ENCODE measurements at regions not wholly inside any gene's neighbourhood (a gene's known extent, or its start where the extent isn't known, plus 50 kb on each side); places are given as distances from the start of the nearest gene placed in this dataset.

- H3K4me2 ChIP-seq = no peak overlapping the region
- intact Hi-C loops (cut with micrococcal nuclease; ENCODE audit: unreplicated experiment) = no loop called here
- H3K27me3 ChIP-seq (ENCODE audit: insufficient read depth, low read depth) = no peaks in the 10 kb centered on the region
- H3K36me3 ChIP-seq (ENCODE audit: low read depth) = no peaks in the 10 kb centered on the region
- no peaks in the 10 kb centered on the region for H3F3A ChIP-seq (ENCODE audit: insufficient read depth, low read depth)
- H3K9me2 ChIP-seq (ENCODE audit: insufficient read depth) = no peaks in the 10 kb centered on the region
- no peaks in the 10 kb centered on the region for H3K4me1 ChIP-seq (replicated peaks; ENCODE audit: insufficient read depth)
- no TSS peak for BruUV-seq (replicated peaks)
- ChIA-PET POLR2A (ENCODE audit: unreplicated experiment) (no interaction called here), CTCF (no interaction called here)
- no peaks in the 10 kb centered on the region for H3K79me2 ChIP-seq (ENCODE audit: low read depth)
- no peak for TF ChIP-seq EZH2 (IDR thresholded peaks at IDR 0.05; ENCODE audit: low read depth)
- TF ChIP-seq, protein P1, sequence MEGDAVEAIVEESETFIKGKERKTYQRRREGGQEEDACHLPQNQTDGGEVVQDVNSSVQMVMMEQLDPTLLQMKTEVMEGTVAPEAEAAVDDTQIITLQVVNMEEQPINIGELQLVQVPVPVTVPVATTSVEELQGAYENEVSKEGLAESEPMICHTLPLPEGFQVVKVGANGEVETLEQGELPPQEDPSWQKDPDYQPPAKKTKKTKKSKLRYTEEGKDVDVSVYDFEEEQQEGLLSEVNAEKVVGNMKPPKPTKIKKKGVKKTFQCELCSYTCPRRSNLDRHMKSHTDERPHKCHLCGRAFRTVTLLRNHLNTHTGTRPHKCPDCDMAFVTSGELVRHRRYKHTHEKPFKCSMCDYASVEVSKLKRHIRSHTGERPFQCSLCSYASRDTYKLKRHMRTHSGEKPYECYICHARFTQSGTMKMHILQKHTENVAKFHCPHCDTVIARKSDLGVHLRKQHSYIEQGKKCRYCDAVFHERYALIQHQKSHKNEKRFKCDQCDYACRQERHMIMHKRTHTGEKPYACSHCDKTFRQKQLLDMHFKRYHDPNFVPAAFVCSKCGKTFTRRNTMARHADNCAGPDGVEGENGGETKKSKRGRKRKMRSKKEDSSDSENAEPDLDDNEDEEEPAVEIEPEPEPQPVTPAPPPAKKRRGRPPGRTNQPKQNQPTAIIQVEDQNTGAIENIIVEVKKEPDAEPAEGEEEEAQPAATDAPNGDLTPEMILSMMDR (conservative IDR thresholded peaks at IDR 0.05) = no peak
- DNase-seq = no peak
- H3K27ac ChIP-seq = no peak overlapping the region
- no peak overlapping the region for H3K4me3 ChIP-seq
- no peaks in the 10 kb centered on the region for H4K20me1 ChIP-seq (ENCODE audit: insufficient read depth)
- H2AFZ ChIP-seq = no peak overlapping the region
- H3K9me3 ChIP-seq (ENCODE audit: insufficient read depth, low read depth) = no peaks in the 10 kb centered on the region
Observed at GRCh38 chr20:11642866-11643265, 274.8 kb upstream of the BTBD3 start.

GRCh38 chr20:11646359-11646758 lies 271.3 kb upstream of the BTBD3 start:
- Histone ChIP-seq H4K20me1 (ENCODE audit: insufficient read depth) (no peaks in the 10 kb centered on the region), H3K9me3 (ENCODE audit: insufficient read depth, low read depth) (no peaks in the 10 kb centered on the region), H3K4me3 (no peak overlapping the region), H3K4me1 (replicated peaks; ENCODE audit: insufficient read depth) (no peaks in the 10 kb centered on the region), H3F3A (ENCODE audit: insufficient read depth, low read depth) (no peaks in the 10 kb centered on the region), H3K79me2 (ENCODE audit: low read depth) (no peaks in the 10 kb centered on the region), H3K27me3 (ENCODE audit: insufficient read depth, low read depth) (no peaks in the 10 kb centered on the region), H3K27ac (no peak overlapping the region), H3K36me3 (ENCODE audit: low read depth) (no peaks in the 10 kb centered on the region), H2AFZ (no peak overlapping the region), H3K4me2 (no peak overlapping the region), H3K9me2 (ENCODE audit: insufficient read depth) (no peaks in the 10 kb centered on the region)
- intact Hi-C loops (cut with micrococcal nuclease; ENCODE audit: unreplicated experiment) = no loop called here
- ChIA-PET POLR2A (ENCODE audit: unreplicated experiment) (no interaction called here), CTCF (no interaction called here)
- BruUV-seq (replicated peaks) = no TSS peak
- TF ChIP-seq EZH2 (IDR thresholded peaks at IDR 0.05; ENCODE audit: low read depth) = no peak
- TF ChIP-seq, protein P1 (conservative IDR thresholded peaks at IDR 0.05) = no peak
- DNase-seq = no peak

DNA sequence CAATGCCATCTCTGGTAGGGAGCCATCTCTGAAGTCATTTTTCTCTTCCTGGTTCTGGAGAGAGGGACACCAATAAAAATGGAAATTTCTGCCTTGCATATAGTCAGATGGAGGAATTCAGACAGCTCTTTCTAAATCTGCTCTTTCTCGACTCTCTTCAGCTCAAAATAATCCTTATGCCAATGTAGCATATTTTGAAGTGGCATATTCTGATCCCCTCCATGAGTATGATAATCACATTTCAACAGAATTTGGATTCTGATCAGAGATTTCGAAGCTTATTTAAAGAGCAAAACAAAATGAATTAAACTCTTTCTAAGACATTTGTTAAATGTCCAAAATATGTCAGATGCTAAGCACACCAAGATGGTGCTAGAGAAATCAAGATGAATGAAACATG lies 267.1 kb upstream of the BTBD3 start:
- no peak overlapping the region for H3K4me3 ChIP-seq
- H3K27ac ChIP-seq = no peak overlapping the region
- ChIA-PET CTCF (no interaction called here), POLR2A (ENCODE audit: unreplicated experiment) (no interaction called here)
- no peaks in the 10 kb centered on the region for H3F3A ChIP-seq (ENCODE audit: insufficient read depth, low read depth)
- no peaks in the 10 kb centered on the region for H3K9me3 ChIP-seq (ENCODE audit: insufficient read depth, low read depth)
- TF ChIP-seq EZH2 (IDR thresholded peaks at IDR 0.05; ENCODE audit: low read depth) = no peak
- intact Hi-C loops (cut with micrococcal nuclease; ENCODE audit: unreplicated experiment) = no loop called here
- H3K4me1 ChIP-seq (replicated peaks; ENCODE audit: insufficient read depth) = no peaks in the 10 kb centered on the region
- H2AFZ ChIP-seq = no peak overlapping the region
- no peaks in the 10 kb centered on the region for H3K79me2 ChIP-seq (ENCODE audit: low read depth)
- no peak for DNase-seq
- H3K27me3 ChIP-seq (ENCODE audit: insufficient read depth, low read depth) = no peaks in the 10 kb centered on the region
- no peak overlapping the region for H3K4me2 ChIP-seq
- H3K9me2 ChIP-seq (ENCODE audit: insufficient read depth) = no peaks in the 10 kb centered on the region
- no peaks in the 10 kb centered on the region for H3K36me3 ChIP-seq (ENCODE audit: low read depth)
- BruUV-seq (replicated peaks) = no TSS peak
- H4K20me1 ChIP-seq (ENCODE audit: insufficient read depth) = no peaks in the 10 kb centered on the region

DNA sequence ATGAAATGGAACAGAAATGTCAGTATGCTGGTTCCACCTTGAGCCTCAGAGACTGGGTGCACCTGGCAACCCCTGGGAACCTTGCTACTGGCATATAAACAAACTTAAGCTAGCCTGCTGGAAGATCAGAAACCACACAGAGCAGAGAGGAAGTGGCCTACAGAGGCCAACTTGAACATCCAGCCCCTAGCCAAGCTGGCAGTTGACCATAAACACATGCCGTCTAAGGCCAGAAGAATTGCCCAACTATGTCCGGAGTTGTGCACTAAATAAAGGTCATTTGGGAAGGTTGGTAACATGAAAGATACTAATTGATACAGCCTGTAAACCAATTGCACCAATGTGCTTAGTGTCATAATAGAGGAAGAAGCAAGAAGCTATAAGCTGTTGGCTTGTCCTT lies 266.6 kb upstream of the BTBD3 start:
- Histone ChIP-seq H3K4me3 (no peak overlapping the region), H3K79me2 (ENCODE audit: low read depth) (no peaks in the 10 kb centered on the region), H3K27ac (no peak overlapping the region), H3K4me2 (no peak overlapping the region), H3K4me1 (replicated peaks; ENCODE audit: insufficient read depth) (no peaks in the 10 kb centered on the region), H3K36me3 (ENCODE audit: low read depth) (no peaks in the 10 kb centered on the region), H4K20me1 (ENCODE audit: insufficient read depth) (no peaks in the 10 kb centered on the region), H3F3A (ENCODE audit: insufficient read depth, low read depth) (no peaks in the 10 kb centered on the region), H2AFZ (no peak overlapping the region), H3K9me2 (ENCODE audit: insufficient read depth) (no peaks in the 10 kb centered on the region; the same call in 1 of the 2 replicates), H3K27me3 (ENCODE audit: insufficient read depth, low read depth) (no peaks in the 10 kb centered on the region), H3K9me3 (ENCODE audit: insufficient read depth, low read depth) (no peaks in the 10 kb centered on the region)
- ChIA-PET POLR2A (ENCODE audit: unreplicated experiment) (no interaction called here), CTCF (no interaction called here)
- DNase-seq = no peak
- no TSS peak for BruUV-seq (replicated peaks)
- TF ChIP-seq EZH2 (IDR thresholded peaks at IDR 0.05; ENCODE audit: low read depth) = no peak
- TF ChIP-seq, protein P1 (conservative IDR thresholded peaks at IDR 0.05) = no peak
- intact Hi-C loops (cut with micrococcal nuclease; ENCODE audit: unreplicated experiment) = no loop called here
